HPDE6-E6E7 (cell line): ENCODE measurements at regions not wholly inside any gene's neighbourhood (a gene's known extent, or its start where the extent isn't known, plus 50 kb on each side); places are given as distances from the start of the nearest gene placed in this dataset.

Source experiments
- DNase-seq: peaks from one replicate; pipeline ENCODE4 v3.0.0; 2011; ENCODE audit warnings: missing footprints; ENCODE audit errors: extremely low spot score

- DNase-seq: no peak
Observed at GRCh38 chr2:82526277-82526676, 1932.8 kb downstream of the SUCLG1 start.

- no peak for DNase-seq
Observed at GRCh38 chr2:82525744-82526143, 1933.3 kb downstream of the SUCLG1 start.

GRCh38 chr2:82524826-82525225, 1934.3 kb downstream of the SUCLG1 start:
- no peak for DNase-seq

- no peak for DNase-seq
Observed at GRCh38 chr2:82511894-82512293, 1947.2 kb downstream of the SUCLG1 start.

GRCh38 chr2:82508702-82509101, 1950.4 kb downstream of the SUCLG1 start:
- no peak for DNase-seq

GRCh38 chr2:82507657-82508056, 1951.4 kb downstream of the SUCLG1 start:
- DNase-seq: no peak

- no peak for DNase-seq
Observed at GRCh38 chr2:82501217-82501616, 1957.9 kb downstream of the SUCLG1 start.

GRCh38 chr2:82498777-82499443, 1960.2 kb downstream of the SUCLG1 start:
- DNase-seq: no peak

GRCh38 chr2:82494739-82495138, 1964.3 kb downstream of the SUCLG1 start:
- no peak for DNase-seq

GRCh38 chr2:82491591-82491990, 1967.5 kb downstream of the SUCLG1 start:
- no peak for DNase-seq

GRCh38 chr2:82487354-82487753, 1971.7 kb downstream of the SUCLG1 start:
- no peak for DNase-seq

GRCh38 chr2:82485701-82486100, 1973.4 kb downstream of the SUCLG1 start:
- DNase-seq: no peak

GRCh38 chr2:82481207-82481606, 1977.9 kb downstream of the SUCLG1 start:
- DNase-seq: no peak

GRCh38 chr2:82478641-82479040, 1980.4 kb downstream of the SUCLG1 start:
- no peak for DNase-seq

- DNase-seq: no peak
Observed at GRCh38 chr2:82476094-82476493, 1983.0 kb downstream of the SUCLG1 start.

GRCh38 chr2:82428251-82428650, 2030.8 kb downstream of the SUCLG1 start:
- DNase-seq: no peak

GRCh38 chr2:82412021-82412420, 2047.1 kb downstream of the SUCLG1 start:
- DNase-seq: no peak

- no peak for DNase-seq
Observed at GRCh38 chr2:82411071-82411470, 2048.0 kb downstream of the SUCLG1 start.

- no peak for DNase-seq
Observed at GRCh38 chr2:82395531-82395930, 2063.5 kb downstream of the SUCLG1 start.

- no peak for DNase-seq
Observed at GRCh38 chr2:82391386-82391785, 2067.7 kb downstream of the SUCLG1 start.

GRCh38 chr2:82355622-82356021, 2051.1 kb upstream of the LRRTM1 start:
- no peak for DNase-seq

- no peak for DNase-seq
Observed at GRCh38 chr2:82345910-82346309, 2041.4 kb upstream of the LRRTM1 start.

GRCh38 chr2:82344670-82345069, 2040.1 kb upstream of the LRRTM1 start:
- no peak for DNase-seq

GRCh38 chr2:82342356-82342755, 2037.8 kb upstream of the LRRTM1 start:
- DNase-seq: no peak
